Esophagus (tissue), 2 donors: ENCODE measurements at regions not wholly inside any gene's neighbourhood (a gene's known extent, or its start where the extent isn't known, plus 50 kb on each side); places are given as distances from the start of the nearest gene placed in this dataset.
"Not testable (repeated sequence)": the region's sequence is repeated elsewhere in the genome, so short reads cannot be mapped to it uniquely, and the experiment has no call there.

ENCODE experiments used
- H3K27ac ChIP-seq, 2 donors: one replicate each; pipeline ENCODE4 v1.5.1; 2013; ENCODE audit warnings: low read depth in 2 of 2, mild to moderate bottlenecking in 2 of 2, inconsistent platforms in 1 of 2, low read length in 1 of 2, moderate library complexity in 1 of 2
- H3K27me3 ChIP-seq, 2 donors: one replicate each; pipeline ENCODE4 v1.6.1; 2013; ENCODE audit warnings: low read length in 2 of 2, control low read depth in 1 of 2, mild to moderate bottlenecking in 1 of 2; ENCODE audit not compliant: insufficient read depth in 2 of 2, control insufficient read depth in 1 of 2
- H3K36me3 ChIP-seq, 2 donors: one replicate each; pipeline ENCODE4 v1.6.1; 2013; ENCODE audit warnings: low read length in 1 of 2; ENCODE audit not compliant: control insufficient read depth in 2 of 2, insufficient read depth in 2 of 2
- H3K4me1 ChIP-seq, 2 donors: one replicate each; pipeline ENCODE4 v1.6.1; 2013; ENCODE audit warnings: low read length in 1 of 2; ENCODE audit not compliant: control insufficient read depth in 2 of 2, insufficient read depth in 2 of 2
- H3K4me3 ChIP-seq, 2 donors: one replicate each; pipeline ENCODE4 v1.5.1; 2013; ENCODE audit warnings: low read length in 2 of 2, mild to moderate bottlenecking in 2 of 2, low read depth in 1 of 2, moderate library complexity in 1 of 2
- H3K9me3 ChIP-seq, 2 donors: one replicate each; pipeline ENCODE4 v1.6.1; 2013; ENCODE audit warnings: mild to moderate bottlenecking in 2 of 2, low read depth in 1 of 2, low read length in 1 of 2, moderate library complexity in 1 of 2; ENCODE audit not compliant: control insufficient read depth in 2 of 2, insufficient read depth in 1 of 2
- WGBS, 2 donors: extraction: QIAGEN DNeasy Blood & Tissue Kit; methylation state at CpG; one replicate each; pipeline ENCODE4 v1.1.7; 2013; 5-methylcytosine and 5-hydroxymethylcytosine counted together
- donor health status: healthy with polysubstance abuse.
- donor health status: Bipolar disorder and iron deficiency.

DNA sequence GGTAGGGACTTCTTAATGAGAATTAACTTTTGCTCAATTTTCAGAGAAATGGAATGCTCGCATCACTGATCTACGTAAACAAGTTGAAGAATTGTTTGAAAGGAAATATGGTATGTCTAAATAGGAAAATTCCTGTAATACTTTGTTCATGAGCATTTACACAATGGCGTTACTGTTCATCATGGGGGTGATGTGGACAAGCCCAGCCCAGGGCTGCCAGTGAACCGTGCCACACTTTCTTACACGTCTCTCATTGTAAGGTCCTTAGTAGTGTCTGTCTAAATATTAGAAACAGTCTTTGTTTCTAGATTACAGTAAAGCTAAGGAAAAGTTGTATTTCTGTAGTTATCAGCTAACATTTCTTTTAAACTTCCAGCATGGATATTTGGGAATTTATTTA, 91.0 kb upstream of the SPDYE9 start:
- H3K27ac ChIP-seq, H3K9me3 ChIP-seq, H3K4me1 ChIP-seq, H3K36me3 ChIP-seq, H3K27me3 ChIP-seq, H3K4me3 ChIP-seq: not testable (repeated sequence)
- WGBS, 2 donors: no CpG with 5 or more reads among the region's 5 CpGs

DNA sequence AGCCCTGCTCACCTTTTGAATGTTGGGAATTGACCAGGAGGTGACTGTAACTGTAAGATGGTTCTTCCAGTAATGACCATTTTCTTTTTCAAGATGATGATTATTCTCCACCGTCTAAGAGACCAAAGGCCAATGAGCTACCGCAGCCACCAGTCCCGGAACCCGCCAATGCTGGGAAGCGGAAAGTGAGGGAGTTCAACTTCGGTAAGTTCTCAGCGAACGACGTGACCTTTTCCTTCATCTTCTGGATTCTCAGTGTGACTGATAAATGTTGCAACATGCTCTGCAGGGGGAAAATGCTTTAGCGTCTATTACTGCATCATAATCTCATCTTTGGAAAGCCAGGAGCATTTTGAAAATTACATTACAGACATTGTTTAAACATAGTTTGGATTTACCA, 89.5 kb upstream of the SPDYE9 start:
- WGBS, 2 donors: no CpG with 5 or more reads among the region's 10 CpGs
- not testable (repeated sequence) for H3K36me3 ChIP-seq, H3K4me1 ChIP-seq, H3K27me3 ChIP-seq, H3K4me3 ChIP-seq, H3K27ac ChIP-seq, H3K9me3 ChIP-seq

DNA sequence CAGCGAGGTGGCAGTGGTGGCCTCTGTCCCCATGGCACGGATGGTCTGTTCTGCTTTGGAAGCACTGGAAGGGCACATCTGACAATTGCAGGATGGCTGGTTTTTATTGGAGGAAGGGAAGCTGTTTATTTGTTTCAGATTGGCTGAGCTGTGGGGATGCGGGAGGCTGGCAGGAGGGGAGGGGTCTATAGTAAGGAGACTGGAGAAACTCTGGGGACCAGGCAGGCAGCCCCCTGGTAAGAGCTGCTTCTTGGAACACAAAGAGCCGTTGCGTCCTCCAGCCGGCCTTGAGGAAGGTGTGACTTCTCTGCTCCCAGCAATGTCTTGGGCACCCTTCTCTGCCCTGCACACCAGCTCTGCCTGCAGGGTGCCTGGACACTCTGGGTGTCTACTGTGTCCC, 85.1 kb upstream of the SPDYE9 start:
- not testable (repeated sequence) for H3K4me1 ChIP-seq, H3K4me3 ChIP-seq, H3K27ac ChIP-seq, H3K9me3 ChIP-seq, H3K27me3 ChIP-seq, H3K36me3 ChIP-seq
- 89 to 94% methylated on average over 6 of the region's 6 CpGs for WGBS, 2 donors

DNA sequence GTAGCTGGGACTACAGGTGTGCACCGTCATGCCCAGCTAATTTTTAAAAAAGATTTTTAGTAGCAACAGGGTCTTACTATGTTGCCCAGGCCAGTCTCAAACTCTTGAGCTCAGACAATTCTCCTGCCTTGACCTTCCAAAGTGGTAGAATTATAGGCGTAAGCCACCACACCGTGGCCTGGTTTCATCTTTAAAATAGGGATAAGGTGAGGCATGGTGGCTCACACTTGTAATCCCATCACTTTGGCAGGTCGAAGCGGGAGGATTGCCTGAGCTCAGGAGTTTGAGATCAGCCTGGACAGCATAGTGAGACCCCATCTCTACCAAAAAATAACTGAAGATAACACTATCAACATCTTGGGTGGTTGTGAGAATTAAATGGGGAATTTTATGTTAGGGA, 84.6 kb upstream of the SPDYE9 start:
- WGBS, 2 donors: 95 to 99% methylated on average over 4 of the region's 5 CpGs
- H3K4me3 ChIP-seq, H3K27me3 ChIP-seq, H3K4me1 ChIP-seq, H3K9me3 ChIP-seq, H3K36me3 ChIP-seq, H3K27ac ChIP-seq: not testable (repeated sequence)

DNA sequence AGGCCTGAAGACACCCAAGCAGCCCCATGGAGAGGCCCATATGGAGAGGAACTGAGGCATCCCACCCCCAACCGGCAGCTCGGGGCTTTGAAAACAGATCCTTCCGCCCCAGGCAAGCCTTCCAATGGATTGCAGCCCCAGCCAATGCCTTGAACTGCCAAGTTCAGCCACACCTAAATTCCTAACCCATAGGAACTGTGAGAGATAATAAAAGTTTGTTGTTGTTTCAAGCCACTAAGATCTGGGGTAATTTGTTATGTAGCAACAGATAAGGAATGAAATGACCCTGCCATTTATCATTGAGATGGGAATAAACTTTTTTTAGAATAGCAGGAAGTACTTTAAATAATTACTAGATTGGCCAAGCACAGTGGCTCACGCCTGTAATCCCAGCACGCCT, 80.3 kb upstream of the SPDYE9 start:
- not testable (repeated sequence) for H3K27me3 ChIP-seq, H3K4me1 ChIP-seq, H3K27ac ChIP-seq, H3K36me3 ChIP-seq, H3K9me3 ChIP-seq, H3K4me3 ChIP-seq
- no CpG with 5 or more reads among the region's 5 CpGs for WGBS, 2 donors

DNA sequence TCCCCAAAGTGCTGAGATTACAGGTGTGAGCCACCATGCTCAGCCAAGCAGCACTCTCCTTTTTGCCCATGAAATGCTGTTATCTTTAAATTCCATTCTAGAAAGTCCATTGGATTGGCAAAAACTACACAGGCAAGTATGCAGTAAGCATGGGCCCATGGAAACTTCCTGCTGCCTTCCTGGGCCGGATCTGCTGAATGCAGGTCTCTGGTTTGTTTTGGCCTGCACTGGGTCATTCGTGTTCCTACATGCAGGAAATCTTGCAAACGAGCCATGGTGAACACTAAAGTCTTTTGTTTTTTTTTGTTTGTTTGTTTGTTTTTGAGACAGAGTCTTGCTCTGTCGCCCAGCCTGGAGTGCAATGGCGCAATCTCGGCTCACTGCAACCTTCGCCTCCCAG, 76.8 kb upstream of the SPDYE9 start:
- H3K4me3 ChIP-seq, H3K27me3 ChIP-seq, H3K4me1 ChIP-seq, H3K36me3 ChIP-seq, H3K27ac ChIP-seq, H3K9me3 ChIP-seq: not testable (repeated sequence)
- WGBS, 2 donors: 38 to 67% methylated on average over 2 to 5 of the region's 7 CpGs

DNA sequence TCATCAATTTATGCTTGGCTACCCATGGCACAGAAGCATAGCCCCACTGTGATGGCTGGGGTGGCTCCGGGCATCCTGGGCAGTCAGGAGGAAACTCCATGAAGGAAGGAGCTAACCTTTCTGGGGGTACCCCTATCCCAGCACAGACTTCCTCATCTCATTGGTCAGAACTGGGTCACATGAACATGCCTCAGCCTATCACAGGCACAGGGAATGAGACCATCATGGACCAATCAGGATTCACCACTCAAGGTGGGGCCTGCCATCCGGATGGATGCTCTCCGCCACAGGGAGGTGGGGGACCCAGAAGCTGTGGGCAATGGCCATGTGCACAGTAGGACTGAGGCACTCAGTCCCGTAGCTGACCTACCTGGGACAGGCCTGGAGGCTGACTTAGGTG, 75.9 kb upstream of the SPDYE9 start:
- H3K27me3 ChIP-seq, H3K36me3 ChIP-seq, H3K4me1 ChIP-seq, H3K4me3 ChIP-seq, H3K27ac ChIP-seq, H3K9me3 ChIP-seq: not testable (repeated sequence)
- WGBS, 2 donors: no CpG with 5 or more reads among the region's 4 CpGs

DNA sequence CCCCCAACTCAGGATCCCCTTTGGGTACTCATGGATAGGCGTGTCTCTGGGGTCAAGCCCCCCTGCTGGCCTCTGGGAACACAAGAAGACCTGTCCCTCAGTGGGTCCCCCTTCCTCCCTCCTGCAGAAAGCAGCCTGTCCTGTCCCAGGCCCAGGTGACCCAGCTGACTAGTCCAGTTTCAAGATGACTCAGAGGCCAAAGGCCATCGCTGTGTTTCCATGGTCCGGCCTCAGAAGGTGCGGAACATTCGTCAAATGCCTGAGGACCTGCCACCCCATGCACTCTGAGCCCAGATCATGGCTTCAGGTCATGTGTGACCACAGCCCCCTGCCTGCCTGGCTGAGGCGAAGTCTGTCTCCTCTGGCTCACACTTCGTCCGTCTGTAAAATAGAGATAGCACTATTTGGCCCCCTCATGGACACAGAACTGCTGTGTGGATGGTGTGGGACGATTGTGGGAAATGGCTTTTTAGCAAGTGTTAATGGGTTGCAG, 71.4 kb upstream of the SPDYE9 start:
- H3K9me3 ChIP-seq, H3K27ac ChIP-seq, H3K27me3 ChIP-seq, H3K4me3 ChIP-seq, H3K4me1 ChIP-seq, H3K36me3 ChIP-seq: not testable (repeated sequence)
- WGBS, 2 donors: 57 to 60% methylated on average over 1 of the region's 9 CpGs

DNA sequence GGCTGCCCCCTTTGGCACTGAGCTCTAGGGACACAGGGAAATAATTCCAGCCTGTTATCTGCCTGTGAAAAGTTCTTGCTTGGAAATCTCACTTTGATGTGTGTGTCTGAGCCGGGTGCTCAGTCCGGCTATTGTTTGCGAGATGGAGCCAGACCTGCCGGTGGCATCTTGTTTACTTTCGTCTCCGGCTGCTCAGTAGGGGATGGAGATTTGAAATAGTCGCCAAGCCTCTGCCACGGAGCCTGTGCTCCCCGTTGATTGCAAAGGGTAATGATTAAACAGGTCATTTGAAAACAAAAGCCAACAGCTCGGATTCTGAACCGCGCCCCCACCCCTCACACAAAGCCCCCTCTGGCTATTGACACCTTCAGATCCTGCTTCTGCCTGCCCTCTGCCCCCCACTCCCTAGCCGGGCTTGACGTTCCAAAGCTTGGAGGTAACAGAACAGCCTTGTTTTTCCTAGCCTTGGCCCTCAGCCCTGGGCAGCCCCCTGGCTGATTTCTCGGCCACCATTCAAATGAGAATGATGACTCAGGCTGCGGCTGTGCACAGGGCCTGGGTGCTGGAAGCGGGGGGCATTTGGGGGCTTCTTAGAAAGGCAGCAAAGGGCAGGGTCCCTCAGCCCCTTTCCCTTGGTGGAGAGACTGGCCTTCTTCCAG, 70.8 kb upstream of the SPDYE9 start:
- not testable (repeated sequence) for H3K36me3 ChIP-seq, H3K4me1 ChIP-seq, H3K27ac ChIP-seq, H3K9me3 ChIP-seq, H3K4me3 ChIP-seq, H3K27me3 ChIP-seq
- WGBS, 2 donors: 20 to 24% methylated on average over 11 to 12 of the region's 17 CpGs

DNA sequence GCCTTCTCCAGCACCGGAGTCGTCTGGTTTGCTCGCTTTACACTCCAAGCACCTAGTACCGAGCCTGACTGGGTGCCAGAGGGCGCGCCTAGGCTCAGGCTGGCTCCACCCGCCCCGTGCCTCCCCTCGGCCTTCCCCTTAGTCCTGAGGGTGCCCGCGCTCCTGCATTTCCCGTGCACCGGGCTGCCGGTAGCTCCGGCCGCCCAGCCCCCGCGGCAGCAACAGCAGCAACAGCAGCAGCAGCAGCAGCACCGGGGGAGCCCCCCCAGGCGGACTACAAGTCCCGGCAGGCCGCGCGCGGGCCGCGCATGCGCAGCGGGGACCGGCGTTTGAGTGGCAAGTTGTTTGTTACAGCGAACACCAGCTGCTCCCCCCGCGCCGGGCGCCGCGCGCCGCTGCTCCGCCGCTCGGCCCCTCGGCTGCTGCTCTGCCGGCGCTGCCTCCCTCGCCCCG, 68.8 kb upstream of the SPDYE9 start:
- H3K4me1 ChIP-seq, H3K9me3 ChIP-seq, H3K27me3 ChIP-seq, H3K36me3 ChIP-seq: not testable (repeated sequence)
- peak overlapping the region in 1 of 2 donors; percentile 42 for H3K27ac ChIP-seq
- H3K4me3 ChIP-seq: peak overlapping the region; percentile 47 to 51
- 0 to 1% methylated on average over 9 to 37 of the region's 48 CpGs for WGBS, 2 donors
